ENCODE measurements at regions not wholly inside any gene's neighbourhood (a gene's known extent, or its start where the extent isn't known, plus 50 kb on each side); places are given as distances from the start of the nearest gene placed in this dataset.

DNA sequence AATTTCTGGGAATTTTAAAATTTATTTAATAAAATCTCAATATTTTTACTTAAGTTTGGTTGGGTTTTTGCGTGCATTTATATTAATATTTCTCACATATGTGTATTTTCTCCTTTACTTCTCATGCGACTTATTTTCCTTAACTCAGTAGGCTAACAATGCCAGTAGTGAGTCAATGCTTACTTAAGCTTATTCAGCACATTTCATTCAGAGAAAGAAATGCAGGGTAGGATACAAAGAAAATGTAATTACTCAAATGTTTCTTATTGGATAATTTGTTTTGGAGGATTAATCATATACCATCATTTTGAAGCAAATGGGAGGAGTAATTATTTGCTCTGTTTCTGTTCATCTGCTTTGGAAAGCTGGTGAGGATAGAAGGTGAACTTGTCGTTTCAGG, 623.5 kb downstream of the POM121L12 start:
- TF ChIP-seq CTCF (conservative IDR thresholded peaks at IDR 0.05; ENCODE audit: low read length) (no peak), EZH2phosphoT487 (IDR thresholded peaks at IDR 0.05; ENCODE audit: borderline replicate concordance) (no peak)

Data from Loucy (cell line).